Gastroesophageal sphincter (tissue), 4 donors: ENCODE measurements at regions not wholly inside any gene's neighbourhood (a gene's known extent, or its start where the extent isn't known, plus 50 kb on each side); places are given as distances from the start of the nearest gene placed in this dataset.
"Not testable (repeated sequence)": the region's sequence is repeated elsewhere in the genome, so short reads cannot be mapped to it uniquely, and the experiment has no call there.

ENCODE experiments used
- ATAC-seq: fragments of 150-250 bp; one replicate; pipeline ENCODE4 v1.9.1; 2016; ENCODE audit warnings: mild to moderate bottlenecking, moderate library complexity
- H3K27ac ChIP-seq, 4 donors: fragments of 200-600 bp; sonication (generic) in 3 of 4; 1 replicate in 3 of 4; 2 replicates in 1 of 4; pipeline ENCODE4 v1.5.1; 2016 to 2019
- H3K27me3 ChIP-seq: fragments of 200-600 bp; sonication (generic); one replicate; pipeline ENCODE4 v1.5.1; 2019
- H3K36me3 ChIP-seq, 2 donors: fragments of 200-600 bp; sonication (generic); one replicate each; pipeline ENCODE4 v1.5.1; 2019; ENCODE audit warnings: control low read depth in 1 of 2
- H3K4me1 ChIP-seq, 3 donors: fragments of 200-600 bp; sonication (generic); 1 replicate in 2 of 3; 2 replicates in 1 of 3; pipeline ENCODE4 v1.5.1; 2016 to 2019; ENCODE audit warnings: control low read depth in 2 of 3
- H3K4me3 ChIP-seq, 2 donors: fragments of 200-600 bp; sonication (generic); one replicate each; pipeline ENCODE4 v1.5.1; 2019; ENCODE audit warnings: mild to moderate bottlenecking in 1 of 2, moderate library complexity in 1 of 2
- H3K9me3 ChIP-seq, 3 donors: fragments of 200-600 bp; sonication (generic); one replicate each; pipeline ENCODE4 v1.5.1; 2017 to 2019; ENCODE audit warnings: control low read depth in 2 of 3
- CTCF ChIP-seq, 4 experiments: fragments of 200-600 bp in 2 of 4; fragments of 450-650 bp in 2 of 4; sonication (generic) in 1 of 4; IDR thresholded peaks; one replicate each; pipeline ENCODE4 v1.5.1; 2017 to 2019; ENCODE audit warnings: antibody characterized with exemption in 4 of 4, mild to moderate bottlenecking in 2 of 4, moderate library complexity in 2 of 4
- EP300 ChIP-seq: sonication (generic); formaldehyde crosslinking; IDR thresholded peaks from one replicate; pipeline ENCODE4 v1.6.1; 2017; ENCODE audit warnings: antibody characterized with exemption, mild to moderate bottlenecking
- POLR2A ChIP-seq, 2 donors: fragments of 450-650 bp; IDR thresholded peaks; one replicate each; pipeline ENCODE4 v1.6.1; 2017; ENCODE audit warnings: antibody characterized with exemption in 2 of 2, mild to moderate bottlenecking in 2 of 2, moderate library complexity in 1 of 2
- POLR2AphosphoS5 ChIP-seq: sonication (generic); formaldehyde crosslinking; IDR thresholded peaks from one replicate; pipeline ENCODE4 v1.6.1; 2017; ENCODE audit warnings: antibody characterized with exemption
- WGBS, 2 donors: methylation state at CpG; one replicate each; pipeline ENCODE4 v1.1.5; 2018; ENCODE audit warnings: low coverage in 1 of 2; 5-methylcytosine and 5-hydroxymethylcytosine counted together

GRCh38 chr7:86989407-86989806 lies 70.0 kb downstream of the ELAPOR2 start:
- WGBS, 2 donors, result 92 to 96% methylated on average over 8 of the region's 8 CpGs
- Histone ChIP-seq H3K4me1 (peaks cover 0 to 8% (median 0%) of the 10 kb centered on the region in 3 donors), H3K27ac (no peak overlapping the region)

DNA sequence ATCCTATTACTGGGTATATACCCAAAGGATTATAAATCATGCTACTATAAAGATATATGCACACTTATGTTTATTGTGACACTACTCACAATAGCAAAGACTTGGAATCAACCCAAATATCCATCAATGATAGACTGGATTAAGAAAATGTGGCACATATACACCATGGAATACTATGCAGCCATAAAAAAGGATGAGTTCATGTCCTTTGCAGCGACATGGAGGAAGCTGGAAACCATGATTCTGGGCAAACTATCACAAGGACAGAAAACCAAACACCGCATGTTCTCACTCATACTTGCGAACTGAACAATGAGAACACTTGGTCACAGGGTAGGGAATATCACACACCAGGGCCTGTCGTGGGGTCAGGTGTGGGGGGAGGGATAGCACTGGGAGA lies 71.6 kb downstream of the ELAPOR2 start:
- H3K9me3 ChIP-seq, result peaks cover 0 to 21% (median 0%) of the 10 kb centered on the region in 3 donors
- not testable (repeated sequence) for H3K36me3 ChIP-seq, H3K27ac ChIP-seq, H3K4me3 ChIP-seq, H3K4me1 ChIP-seq, ATAC-seq, H3K27me3 ChIP-seq
- WGBS, 2 donors, result 94% methylated on average over 3 of the region's 4 CpGs

More at GRCh38 chr7:86989407-86989806, 70.0 kb downstream of the ELAPOR2 start:
- Histone ChIP-seq H3K27me3 (no peaks in the 10 kb centered on the region), H3K36me3 (no peaks in the 10 kb centered on the region), H3K9me3 (peaks cover 0 to 21% (median 0%) of the 10 kb centered on the region in 3 donors), H3K4me3 (no peak overlapping the region)
- no peak for TF ChIP-seq POLR2AphosphoS5
- ATAC-seq, result no peak

- not testable (repeated sequence) for H3K36me3 ChIP-seq, H3K4me1 ChIP-seq, H3K4me3 ChIP-seq, H3K27me3 ChIP-seq, ATAC-seq, H3K27ac ChIP-seq
- peaks cover 0 to 21% (median 0%) of the 10 kb centered on the region in 3 donors for H3K9me3 ChIP-seq
- WGBS, 2 donors, result 91 to 95% methylated on average over 2 to 3 of the region's 3 CpGs
Measured at GRCh38 chr7:86987358-86987757, 72.1 kb downstream of the ELAPOR2 start.

GRCh38 chr7:86985342-86985741 lies 74.1 kb downstream of the ELAPOR2 start:
- H3K27me3 ChIP-seq, H3K4me3 ChIP-seq, H3K27ac ChIP-seq, H3K4me1 ChIP-seq, H3K36me3 ChIP-seq, ATAC-seq: not testable (repeated sequence)
- peaks cover 0 to 21% (median 0%) of the 10 kb centered on the region in 3 donors for H3K9me3 ChIP-seq
- WGBS, 2 donors, result 77 to 81% methylated on average over 3 of the region's 3 CpGs

DNA sequence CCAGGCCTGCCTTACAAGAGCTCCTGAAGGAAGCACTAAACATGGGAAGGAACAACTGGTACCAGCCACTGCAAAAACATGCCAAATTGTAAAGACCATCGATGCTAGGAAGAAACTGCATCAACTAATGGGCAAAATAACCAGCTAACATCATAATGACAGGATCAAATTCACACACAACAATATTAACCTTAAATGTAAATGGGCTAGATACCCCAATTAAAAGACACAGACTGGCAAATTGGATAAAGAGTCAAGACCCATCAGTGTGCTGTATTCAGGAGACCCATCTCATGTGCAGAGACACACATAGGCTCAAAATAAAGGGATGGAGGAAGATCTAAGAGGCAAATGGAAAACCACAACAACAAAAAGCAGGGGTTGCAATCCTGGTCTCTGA lies 75.8 kb downstream of the ELAPOR2 start:
- ATAC-seq, H3K36me3 ChIP-seq, H3K27ac ChIP-seq, H3K4me3 ChIP-seq, H3K27me3 ChIP-seq: not testable (repeated sequence)
- peaks cover 0 to 15% (median 0%) of the 10 kb centered on the region in 3 donors for H3K4me1 ChIP-seq
- 100% methylated on average over 1 of the region's 1 CpG; no CpG with 5 or more reads in 1 of the 2 donors for WGBS, 2 donors
- H3K9me3 ChIP-seq, result peaks cover 0 to 21% (median 0%) of the 10 kb centered on the region in 3 donors

DNA sequence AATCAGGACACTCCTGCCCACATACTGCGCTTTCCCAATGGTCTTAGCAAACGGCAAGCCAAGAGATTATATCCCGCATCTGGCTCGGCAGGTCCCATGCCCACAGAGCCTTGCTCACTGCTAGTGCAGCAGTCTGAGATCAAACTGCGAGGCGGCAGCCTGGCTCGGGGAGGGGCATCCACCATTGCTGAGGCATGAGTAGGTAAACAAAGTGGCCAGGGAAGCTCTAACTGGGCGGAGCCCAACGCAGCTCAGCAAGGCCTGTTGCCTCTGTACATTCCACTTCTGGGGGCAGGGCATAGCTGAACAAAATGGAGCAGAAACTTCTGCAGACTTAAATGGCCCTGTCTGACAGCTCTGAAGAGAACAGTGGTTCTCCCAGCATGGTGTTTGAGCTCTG lies 77.5 kb downstream of the ELAPOR2 start:
- Histone ChIP-seq H3K4me1 (peaks cover 0 to 15% (median 0%) of the 10 kb centered on the region in 3 donors), H3K9me3 (peaks cover 0 to 13% (median 0%) of the 10 kb centered on the region in 3 donors)
- ATAC-seq, H3K27ac ChIP-seq, H3K36me3 ChIP-seq, H3K4me3 ChIP-seq, H3K27me3 ChIP-seq: not testable (repeated sequence)
- WGBS, 2 donors, result no CpG with 5 or more reads among the region's 9 CpGs

DNA sequence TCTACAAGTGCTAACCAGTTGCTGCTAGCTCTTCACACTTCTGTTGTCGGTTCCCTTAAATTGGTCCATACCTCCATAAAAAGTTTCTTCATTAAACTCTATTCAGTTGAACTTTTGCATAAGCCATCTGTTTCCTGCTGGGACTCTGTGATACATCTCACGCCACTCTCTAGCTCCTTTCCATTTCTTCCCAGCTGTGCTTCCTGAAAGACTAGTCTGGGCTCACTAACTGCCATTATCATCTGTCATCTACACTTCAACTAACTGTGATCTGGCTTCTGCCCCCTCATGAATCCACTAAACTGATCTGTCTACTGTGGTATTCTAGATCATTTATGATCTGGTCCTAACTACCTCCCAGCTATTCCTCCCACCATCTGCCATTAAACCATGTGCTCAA lies 78.3 kb downstream of the ELAPOR2 start:
- H3K27ac ChIP-seq, result no peak overlapping the region
- no peak overlapping the region for H3K4me3 ChIP-seq
- H3K4me1 ChIP-seq, result peaks cover 0 to 18% (median 2%) of the 10 kb centered on the region in 3 donors
- no peak for ATAC-seq
- 79 to 87% methylated on average over 2 of the region's 2 CpGs for WGBS, 2 donors
- peaks cover 0 to 13% (median 0%) of the 10 kb centered on the region in 3 donors for H3K9me3 ChIP-seq
- TF ChIP-seq EP300 (no peak), POLR2A (IDR thresholded peaks at IDR 0.05) (no peak), POLR2AphosphoS5 (no peak), CTCF (IDR thresholded peaks at IDR 0.05) (no peak)
- no peaks in the 10 kb centered on the region for H3K27me3 ChIP-seq
- no peaks in the 10 kb centered on the region for H3K36me3 ChIP-seq

- 49 to 77% methylated on average over 3 of the region's 3 CpGs for WGBS, 2 donors
- TF ChIP-seq POLR2A (IDR thresholded peaks at IDR 0.05) (no peak), POLR2AphosphoS5 (no peak), EP300 (no peak), CTCF (IDR thresholded peaks at IDR 0.05) (no peak)
Measured at GRCh38 chr7:86980223-86980622, 79.2 kb downstream of the ELAPOR2 start.

More at GRCh38 chr7:86980223-86980622, 79.2 kb downstream of the ELAPOR2 start:
- H3K9me3 ChIP-seq, result peaks cover 0 to 5% (median 0%) of the 10 kb centered on the region in 3 donors
- H3K4me1 ChIP-seq, result peaks cover 0 to 23% (median 3%) of the 10 kb centered on the region in 3 donors
- H3K27me3 ChIP-seq, result no peaks in the 10 kb centered on the region
- H3K4me3 ChIP-seq, result no peak overlapping the region
- H3K36me3 ChIP-seq, result no peaks in the 10 kb centered on the region
- H3K27ac ChIP-seq, result no peak overlapping the region
- no peak for ATAC-seq
